ENCODE measurements at regions not wholly inside any gene's neighbourhood (a gene's known extent, or its start where the extent isn't known, plus 50 kb on each side); places are given as distances from the start of the nearest gene placed in this dataset.

DNA sequence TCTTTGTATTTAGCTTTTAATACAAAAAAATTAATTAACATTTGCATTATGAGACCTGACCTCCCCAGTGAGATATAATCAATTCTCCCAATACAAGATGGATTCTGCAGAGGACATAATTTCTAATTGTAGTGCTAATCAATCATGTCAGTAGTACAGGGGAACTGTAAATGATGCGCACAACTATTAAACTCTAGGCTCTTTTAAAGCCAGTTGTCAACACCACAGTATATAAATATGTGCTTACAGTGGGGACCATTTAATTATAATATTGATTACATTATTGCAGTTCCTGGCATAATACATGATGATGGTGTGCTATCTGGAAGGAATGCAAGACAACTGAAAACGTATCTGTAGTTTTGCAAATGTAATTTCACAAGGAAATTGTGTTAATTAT is 285.6 kb upstream of the EPHA4 start:
- DNase-seq (ENCODE audit: extremely low spot score) = no peak
- POLR2A ChIA-PET = no interaction called here
- CTCF ChIA-PET = no interaction called here
- TF ChIP-seq SUZ12 (IDR thresholded peaks at IDR 0.05) = no peak
- TF ChIP-seq SP1 (IDR thresholded peaks at IDR 0.05) = no peak
- TF ChIP-seq ARNT (IDR thresholded peaks at IDR 0.05) = no peak
- no peak for TF ChIP-seq LEF1 (IDR thresholded peaks at IDR 0.05; ENCODE audit: borderline replicate concordance)
- TF ChIP-seq TARDBP (IDR thresholded peaks at IDR 0.05) = no peak
- no peak for TF ChIP-seq FOXK2 (IDR thresholded peaks at IDR 0.05)
- no peak for TF ChIP-seq ZNF384 (IDR thresholded peaks at IDR 0.05)
- TF ChIP-seq L3MBTL2 (conservative IDR thresholded peaks at IDR 0.05) = no peak
- no peak for TF ChIP-seq CTBP1 (IDR thresholded peaks at IDR 0.05; ENCODE audit: borderline replicate concordance)
- TF ChIP-seq NFRKB (IDR thresholded peaks at IDR 0.05) = no peak
- TF ChIP-seq HDGF (IDR thresholded peaks at IDR 0.05; ENCODE audit: borderline replicate concordance) = no peak
- TF ChIP-seq FOXM1 (IDR thresholded peaks at IDR 0.05; ENCODE audit: borderline replicate concordance) = no peak
- no peak for TF ChIP-seq BHLHE40 (IDR thresholded peaks at IDR 0.05; ENCODE audit: borderline replicate concordance)
- TF ChIP-seq, protein P1, sequence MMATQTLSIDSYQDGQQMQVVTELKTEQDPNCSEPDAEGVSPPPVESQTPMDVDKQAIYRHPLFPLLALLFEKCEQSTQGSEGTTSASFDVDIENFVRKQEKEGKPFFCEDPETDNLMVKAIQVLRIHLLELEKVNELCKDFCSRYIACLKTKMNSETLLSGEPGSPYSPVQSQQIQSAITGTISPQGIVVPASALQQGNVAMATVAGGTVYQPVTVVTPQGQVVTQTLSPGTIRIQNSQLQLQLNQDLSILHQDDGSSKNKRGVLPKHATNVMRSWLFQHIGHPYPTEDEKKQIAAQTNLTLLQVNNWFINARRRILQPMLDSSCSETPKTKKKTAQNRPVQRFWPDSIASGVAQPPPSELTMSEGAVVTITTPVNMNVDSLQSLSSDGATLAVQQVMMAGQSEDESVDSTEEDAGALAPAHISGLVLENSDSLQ (IDR thresholded peaks at IDR 0.05) = no peak
- TF ChIP-seq FOXA1 (IDR thresholded peaks at IDR 0.05) = no peak
- TF ChIP-seq ELF4 (IDR thresholded peaks at IDR 0.05) = no peak

DNA sequence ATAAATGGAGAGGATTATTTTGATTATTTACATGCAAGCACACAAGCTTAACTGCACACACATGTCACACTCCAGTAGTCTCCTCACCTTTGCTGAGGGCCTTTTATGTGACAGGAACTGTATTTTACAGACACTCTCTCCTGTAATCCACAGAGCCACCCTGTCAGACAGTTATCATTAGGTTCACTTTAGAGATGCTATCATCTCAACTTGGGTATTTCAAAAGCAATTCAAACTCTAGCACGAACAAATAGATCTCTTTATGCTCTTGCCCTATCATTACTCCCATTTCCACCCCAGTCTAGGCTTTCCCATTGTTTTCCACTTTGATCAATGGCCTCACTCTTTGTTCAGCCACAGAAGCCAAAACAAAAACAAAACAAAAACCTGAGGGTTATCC is 281.2 kb upstream of the EPHA4 start:
- ChIA-PET POLR2A (no interaction called here), CTCF (no interaction called here)
- DNase-seq (ENCODE audit: extremely low spot score) = no peak
- no peak for TF ChIP-seq ZNF384 (IDR thresholded peaks at IDR 0.05)
- TF ChIP-seq SUZ12 (IDR thresholded peaks at IDR 0.05) = no peak
- no peak for TF ChIP-seq FOXM1 (IDR thresholded peaks at IDR 0.05; ENCODE audit: borderline replicate concordance)
- TF ChIP-seq ELF4 (IDR thresholded peaks at IDR 0.05) = no peak
- TF ChIP-seq FOXA1 (IDR thresholded peaks at IDR 0.05) = no peak
- TF ChIP-seq SP1 (IDR thresholded peaks at IDR 0.05) = no peak
- TF ChIP-seq BHLHE40 (IDR thresholded peaks at IDR 0.05; ENCODE audit: borderline replicate concordance) = no peak
- no peak for TF ChIP-seq CTBP1 (IDR thresholded peaks at IDR 0.05; ENCODE audit: borderline replicate concordance)

DNA sequence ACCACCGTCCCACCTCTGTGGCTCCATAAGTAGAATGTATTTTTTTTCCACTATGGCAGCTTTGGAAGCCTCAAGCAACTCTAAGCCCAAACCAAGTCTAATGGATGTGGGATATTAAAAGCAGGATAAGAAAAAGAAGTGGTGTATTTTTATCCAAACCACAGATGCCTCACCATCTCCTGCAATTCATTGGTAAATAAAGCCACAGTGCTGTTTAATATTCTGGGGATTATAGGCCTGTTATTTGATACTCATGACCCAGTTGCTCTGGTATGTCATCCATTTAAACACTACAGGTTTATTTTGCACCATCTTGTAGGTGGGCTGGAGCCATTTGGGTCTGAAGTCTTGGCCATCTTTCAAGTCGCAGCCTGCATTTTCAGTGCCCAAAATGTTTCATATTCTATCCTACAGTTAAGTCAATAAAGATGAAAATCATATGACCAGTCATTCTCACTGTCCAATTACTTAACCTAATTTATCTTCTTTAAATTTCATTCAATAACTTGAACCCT is 279.5 kb upstream of the EPHA4 start:
- ChIA-PET CTCF (no interaction called here), POLR2A (no interaction called here)
- TF ChIP-seq LEF1 (IDR thresholded peaks at IDR 0.05; ENCODE audit: borderline replicate concordance) (no peak), L3MBTL2 (conservative IDR thresholded peaks at IDR 0.05) (no peak), NFRKB (IDR thresholded peaks at IDR 0.05) (no peak), HDGF (IDR thresholded peaks at IDR 0.05; ENCODE audit: borderline replicate concordance) (no peak), ARNT (IDR thresholded peaks at IDR 0.05) (no peak), SUZ12 (IDR thresholded peaks at IDR 0.05) (no peak)
- TF ChIP-seq, protein P1 (IDR thresholded peaks at IDR 0.05) = no peak
- DNase-seq (ENCODE audit: extremely low spot score) = no peak

DNA sequence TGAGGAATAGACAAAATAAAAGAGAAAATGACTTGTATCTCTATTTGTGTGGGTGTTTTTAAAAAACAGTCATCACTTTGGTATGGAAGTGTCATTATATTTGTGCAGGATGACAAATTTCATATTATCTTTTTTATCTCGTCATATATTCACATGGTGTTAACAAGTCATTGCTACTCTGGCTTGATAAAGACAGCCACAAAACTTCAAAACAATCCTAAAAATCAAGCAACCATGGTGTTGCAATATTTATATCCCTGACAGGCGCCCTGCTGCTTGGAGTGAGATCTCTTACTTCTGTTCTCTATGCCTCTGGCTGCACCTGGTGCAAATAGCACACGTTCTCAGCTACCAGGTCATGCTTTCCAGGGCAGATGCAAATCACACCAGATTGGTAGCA is 278.0 kb upstream of the EPHA4 start:
- TF ChIP-seq FOXA1 (IDR thresholded peaks at IDR 0.05) (no peak), HDGF (IDR thresholded peaks at IDR 0.05; ENCODE audit: borderline replicate concordance) (no peak)
- TF ChIP-seq, protein P1 (IDR thresholded peaks at IDR 0.05) = no peak
- DNase-seq (ENCODE audit: extremely low spot score) = no peak

DNA sequence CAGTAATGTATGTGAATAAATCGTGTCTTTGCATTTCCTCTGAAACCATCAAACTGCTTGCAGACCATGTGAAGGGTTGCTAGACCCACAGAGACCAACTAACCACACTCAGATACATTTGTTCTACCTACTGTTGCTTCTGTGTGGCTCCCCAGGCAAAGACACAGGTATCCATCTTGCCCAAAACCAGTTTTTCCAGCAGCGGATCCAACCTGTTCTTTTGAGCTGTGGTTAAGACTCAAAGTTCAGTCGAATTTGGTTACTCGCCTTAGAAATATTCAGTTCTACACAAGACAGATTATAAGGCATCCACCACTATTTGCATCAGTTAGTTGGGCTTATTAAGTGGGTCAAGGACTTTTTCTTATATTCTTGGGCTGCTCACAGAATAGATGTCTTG is 276.2 kb upstream of the EPHA4 start:
- POLR2A ChIA-PET = no interaction called here
- CTCF ChIA-PET = no interaction called here
- TF ChIP-seq FOXA1 (IDR thresholded peaks at IDR 0.05) = no peak
- no peak for TF ChIP-seq CTBP1 (IDR thresholded peaks at IDR 0.05; ENCODE audit: borderline replicate concordance)
- TF ChIP-seq, protein P1 (IDR thresholded peaks at IDR 0.05) = no peak
- TF ChIP-seq LEF1 (IDR thresholded peaks at IDR 0.05; ENCODE audit: borderline replicate concordance) = no peak
- no peak for TF ChIP-seq FOXM1 (IDR thresholded peaks at IDR 0.05; ENCODE audit: borderline replicate concordance)
- no peak for TF ChIP-seq SP1 (IDR thresholded peaks at IDR 0.05)
- TF ChIP-seq TARDBP (IDR thresholded peaks at IDR 0.05) = no peak
- no peak for TF ChIP-seq BHLHE40 (IDR thresholded peaks at IDR 0.05; ENCODE audit: borderline replicate concordance)
- no peak for TF ChIP-seq SUZ12 (IDR thresholded peaks at IDR 0.05)
- TF ChIP-seq NFRKB (IDR thresholded peaks at IDR 0.05) = no peak
- TF ChIP-seq L3MBTL2 (conservative IDR thresholded peaks at IDR 0.05) = no peak
- no peak for DNase-seq (ENCODE audit: extremely low spot score)

More for the DNA sequence above, 278.0 kb upstream of the EPHA4 start:
- CTCF ChIA-PET = no interaction called here
- POLR2A ChIA-PET = no interaction called here

DNA sequence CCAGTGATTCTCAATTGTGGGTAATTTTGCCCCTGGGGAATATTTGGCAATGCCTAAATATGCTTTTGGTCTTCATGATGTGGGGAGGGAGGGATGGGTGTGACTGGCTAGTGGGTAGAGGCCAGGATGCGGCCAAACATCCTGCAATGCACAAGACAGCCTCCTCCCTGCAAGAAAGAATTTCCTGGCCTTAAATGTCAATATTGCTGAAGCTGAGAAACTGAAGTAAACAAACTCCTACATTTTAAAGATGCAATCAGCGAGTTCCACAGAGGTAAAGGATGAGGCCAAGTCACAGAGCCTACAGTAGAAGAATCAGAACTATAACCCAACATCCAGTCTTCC is 272.9 kb upstream of the EPHA4 start:
- CTCF ChIA-PET = no interaction called here
- POLR2A ChIA-PET = no interaction called here
- no peak for TF ChIP-seq FOXM1 (IDR thresholded peaks at IDR 0.05; ENCODE audit: borderline replicate concordance)
- TF ChIP-seq ARNT (IDR thresholded peaks at IDR 0.05) = no peak
- no peak for TF ChIP-seq CTBP1 (IDR thresholded peaks at IDR 0.05; ENCODE audit: borderline replicate concordance)
- no peak for DNase-seq (ENCODE audit: extremely low spot score)
